Midbrain (tissue), 1 donor: ENCODE measurements at regions not wholly inside any gene's neighbourhood (a gene's known extent, or its start where the extent isn't known, plus 50 kb on each side); places are given as distances from the start of the nearest gene placed in this dataset.

Experiments used
- DNase-seq: peaks from one replicate; lab custom pipeline; 2025; lab: John Stamatoyannopoulos, UW

GRCh38 chr13:99911965-99912566 lies 59.5 kb downstream of the ZIC5 start:
- DNase-seq = no peak

GRCh38 chr13:99911069-99911964 lies 60.2 kb downstream of the ZIC5 start:
- DNase-seq = no peak

GRCh38 chr13:99909836-99910619 lies 61.5 kb downstream of the ZIC5 start:
- no peak for DNase-seq

GRCh38 chr13:99909097-99909835 lies 62.3 kb downstream of the ZIC5 start:
- DNase-seq = no peak

- no peak for DNase-seq
These were observed 63.3 kb downstream of the ZIC5 start for GRCh38 chr13:99908140-99908803.

- no peak for DNase-seq
These were observed 63.9 kb downstream of the ZIC5 start for GRCh38 chr13:99907627-99908026.

- no peak for DNase-seq
These were observed 64.5 kb downstream of the ZIC5 start for GRCh38 chr13:99907038-99907437.

GRCh38 chr13:99905814-99906213 lies 65.8 kb downstream of the ZIC5 start:
- no peak for DNase-seq

- DNase-seq = no peak
These were observed 66.3 kb downstream of the ZIC5 start for GRCh38 chr13:99905224-99905623.

- DNase-seq = no peak
These were observed 68.4 kb downstream of the ZIC5 start for GRCh38 chr13:99903140-99903539.

- DNase-seq = no peak
These were observed 68.9 kb downstream of the ZIC5 start for GRCh38 chr13:99902657-99903056.

- no peak for DNase-seq
These were observed 70.6 kb downstream of the ZIC5 start for GRCh38 chr13:99900960-99901359.

- DNase-seq = no peak
These were observed 73.1 kb downstream of the ZIC5 start for GRCh38 chr13:99898421-99898820.

- DNase-seq = no peak
These were observed 74.5 kb downstream of the ZIC5 start for GRCh38 chr13:99897076-99897440.

GRCh38 chr13:99896369-99897075 lies 75.0 kb downstream of the ZIC5 start:
- DNase-seq = no peak

GRCh38 chr13:99895444-99896368 lies 75.9 kb downstream of the ZIC5 start:
- DNase-seq = no peak

- DNase-seq = no peak
These were observed 76.6 kb downstream of the ZIC5 start for GRCh38 chr13:99894840-99895443.

- DNase-seq = no peak
These were observed 77.3 kb downstream of the ZIC5 start for GRCh38 chr13:99894105-99894839.

GRCh38 chr13:99893567-99893966 lies 78.0 kb downstream of the ZIC5 start:
- DNase-seq = no peak
